Right cardiac atrium (tissue), 5 donors: ENCODE measurements at regions not wholly inside any gene's neighbourhood (a gene's known extent, or its start where the extent isn't known, plus 50 kb on each side); places are given as distances from the start of the nearest gene placed in this dataset.
"Not testable (repeated sequence)": the region's sequence is repeated elsewhere in the genome, so short reads cannot be mapped to it uniquely, and the experiment has no call there.

ENCODE experiments used
- ATAC-seq, 2 donors: fragments of 200-7000 bp; cut with Tn5 transposase; one replicate each; pipeline versions ENCODE4 v1.8.0 to v1.9.1; 2020; ENCODE audit warnings: moderate library complexity in 2 of 2, mild to moderate bottlenecking in 1 of 2
- DNase-seq, 3 donors: peaks; one replicate each; pipeline ENCODE4 v3.0.0-alpha.2; 2020
- H3K27ac ChIP-seq: one replicate; pipeline ENCODE4 v1.5.1; 2013; ENCODE audit warnings: mild to moderate bottlenecking, low read length, control low read depth, moderate library complexity
- H3K27me3 ChIP-seq: one replicate; pipeline ENCODE4 v1.6.1; 2013; ENCODE audit not compliant: control insufficient read depth, insufficient read depth
- H3K4me1 ChIP-seq: one replicate; pipeline ENCODE4 v1.6.1; 2013; ENCODE audit warnings: low read length; ENCODE audit not compliant: control insufficient read depth, insufficient read depth
- H3K4me3 ChIP-seq: one replicate; pipeline ENCODE4 v1.5.1; 2013; ENCODE audit warnings: low read length, control low read depth
- H3K9me3 ChIP-seq: one replicate; pipeline ENCODE4 v1.6.1; 2013; ENCODE audit warnings: low read length; ENCODE audit not compliant: control insufficient read depth
- WGBS: extraction: QIAGEN DNeasy Blood & Tissue Kit; methylation state at CpG from one replicate; pipeline ENCODE4 v1.1.7; 2013; 5-methylcytosine and 5-hydroxymethylcytosine counted together
- intact Hi-C, 4 donors: fragments of 100-400 bp; cut with DNase I; formaldehyde crosslinking; loops; one replicate each; pipeline versions ENCODE4 v1.11.0 to v1.14.0; 2022 to 2023
- donor health status: healthy with polysubstance abuse.
- donor health status: DM: no; HTN: yes; CAD: no.
- donor health status: DM: no; HTN: no; CAD: no.
- donor health status: DM: no; HTN: yes; CAD: no; lungs with severe emphysema.
- donor health status: DM: yes; HTN: yes; CAD: no.

DNA sequence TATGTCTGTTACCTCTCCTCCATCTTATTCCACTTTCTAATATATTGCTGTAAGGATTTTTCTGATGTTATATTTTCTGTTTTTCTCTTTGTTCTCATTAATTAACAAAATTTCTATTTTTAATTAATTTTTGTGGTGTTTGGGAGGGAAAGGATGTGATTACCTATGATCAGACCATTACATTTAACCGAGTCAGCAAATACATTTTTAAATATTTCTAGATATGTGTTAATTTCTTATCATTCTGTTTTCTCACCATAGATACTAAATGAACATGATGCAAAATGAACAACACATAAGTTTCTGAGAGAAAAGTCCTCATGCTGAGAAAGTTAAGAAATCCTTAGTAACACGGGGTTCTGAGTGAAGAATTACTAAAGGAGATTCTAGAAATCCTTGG is 80.6 kb upstream of the P2RY1 start:
- ATAC-seq (no peak), DNase-seq (no peak)
- Histone ChIP-seq H3K4me1 (no peaks in the 10 kb centered on the region), H3K27ac (no peak overlapping the region), H3K4me3 (no peak overlapping the region), H3K9me3 (no peaks in the 10 kb centered on the region), H3K27me3 (no peaks in the 10 kb centered on the region)
- intact Hi-C loops, result no loop called here
- 85% methylated on average over 2 of the region's 2 CpGs for WGBS

DNA sequence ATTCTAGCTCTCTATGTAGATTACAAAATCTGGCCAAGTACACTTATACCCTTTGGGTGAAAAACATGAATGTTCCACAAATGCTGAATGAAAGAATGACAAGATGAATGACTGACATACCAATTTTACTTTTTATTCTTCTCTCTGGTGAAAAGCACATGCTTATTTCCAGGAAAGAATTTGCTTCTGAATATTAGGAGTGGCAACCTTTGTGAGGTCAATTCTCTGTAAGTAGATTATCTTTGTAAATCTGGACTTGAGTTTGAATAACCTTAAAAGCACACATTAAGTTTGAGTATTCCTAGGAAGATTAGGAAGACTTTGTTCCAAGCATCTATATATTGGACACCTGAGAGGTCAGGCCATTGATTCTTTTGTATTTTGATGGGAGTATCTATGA is 78.1 kb upstream of the P2RY1 start:
- ATAC-seq (no peak), DNase-seq (no peak)
- Histone ChIP-seq H3K9me3 (no peaks in the 10 kb centered on the region), H3K4me3 (no peak overlapping the region), H3K4me1 (no peaks in the 10 kb centered on the region), H3K27ac (no peak overlapping the region), H3K27me3 (no peaks in the 10 kb centered on the region)
- intact Hi-C loops, result no loop called here

DNA sequence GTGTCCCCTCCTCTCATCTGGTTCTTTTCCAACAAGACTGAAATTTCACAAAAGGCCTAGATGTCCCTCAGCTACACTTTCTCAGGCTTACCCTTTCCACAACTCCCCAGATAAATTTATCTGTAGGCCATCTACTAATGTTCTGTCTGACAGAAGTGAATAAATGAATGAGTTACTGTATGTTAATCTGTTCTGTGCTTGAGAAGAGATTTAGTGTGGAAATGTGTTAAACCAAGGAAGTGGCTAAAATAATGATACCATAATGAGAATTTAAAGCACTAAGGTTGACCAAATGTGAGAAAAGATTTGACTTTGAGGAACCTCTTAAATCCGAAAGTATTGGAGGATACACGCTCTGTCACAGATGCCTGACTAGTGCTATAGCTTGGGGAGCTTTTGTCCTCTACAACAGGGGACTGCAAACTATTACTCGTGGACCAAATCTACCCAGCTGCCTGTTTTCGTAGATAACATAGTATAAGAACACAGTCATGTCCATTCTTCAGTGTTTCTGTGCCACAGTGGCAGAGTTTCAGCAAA is 74.8 kb upstream of the P2RY1 start:
- no peak overlapping the region for H3K27ac ChIP-seq
- no peak for ATAC-seq
- H3K4me3 ChIP-seq, result no peak overlapping the region
- no peaks in the 10 kb centered on the region for H3K27me3 ChIP-seq
- intact Hi-C loops, result no loop called here
- H3K4me1 ChIP-seq, result no peaks in the 10 kb centered on the region
- 82% methylated on average over 4 of the region's 4 CpGs for WGBS
- no peaks in the 10 kb centered on the region for H3K9me3 ChIP-seq
- no peak for DNase-seq

DNA sequence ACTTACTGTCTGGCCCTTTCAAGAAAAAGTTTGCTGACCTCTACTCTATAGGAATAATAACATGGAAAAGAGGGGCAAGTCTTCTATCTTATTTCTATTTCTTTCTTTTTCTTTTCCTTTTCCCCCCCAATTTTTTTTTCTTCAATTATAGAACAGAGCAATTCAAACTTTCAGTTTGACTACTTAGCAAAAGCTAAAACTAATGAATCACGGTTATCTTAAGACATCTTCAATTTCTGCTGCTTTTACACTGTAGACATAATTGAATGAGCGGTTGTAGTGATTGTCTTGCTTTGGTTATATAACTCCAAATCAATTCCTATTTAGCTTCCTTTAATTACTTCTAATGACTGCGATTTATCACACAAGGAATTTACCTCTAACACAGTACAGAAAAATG is 74.3 kb upstream of the P2RY1 start:
- ATAC-seq (no peak), DNase-seq (no peak)
- WGBS, result 93% methylated on average over 3 of the region's 3 CpGs
- Histone ChIP-seq H3K4me3 (no peak overlapping the region), H3K27ac (no peak overlapping the region), H3K4me1 (no peaks in the 10 kb centered on the region), H3K27me3 (no peaks in the 10 kb centered on the region), H3K9me3 (no peaks in the 10 kb centered on the region)
- intact Hi-C loops, result no loop called here

DNA sequence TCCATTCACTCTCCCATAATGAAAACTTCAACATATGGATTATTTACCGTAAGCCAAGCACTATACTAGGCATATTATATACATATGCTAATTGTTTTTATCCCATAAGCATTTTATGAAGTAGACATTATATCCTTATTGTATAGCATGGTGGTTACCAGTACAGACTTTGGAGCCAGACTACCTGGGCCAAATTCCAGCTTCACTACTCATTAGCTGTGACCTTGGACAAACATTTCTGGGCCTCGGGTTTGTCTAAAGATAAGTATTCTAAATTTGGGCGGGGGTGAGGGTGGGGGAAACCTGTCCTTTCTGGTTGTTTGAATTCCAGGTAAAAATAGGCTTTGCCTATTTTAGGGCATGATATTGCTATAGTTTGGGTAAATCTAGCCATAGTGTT is 66.5 kb upstream of the P2RY1 start:
- H3K4me1 ChIP-seq, result no peaks in the 10 kb centered on the region
- no peak overlapping the region for H3K4me3 ChIP-seq
- H3K9me3 ChIP-seq, result no peaks in the 10 kb centered on the region
- H3K27me3 ChIP-seq, result no peaks in the 10 kb centered on the region
- H3K27ac ChIP-seq, result no peak overlapping the region
- WGBS, result 68% methylated on average over 3 of the region's 3 CpGs
- ATAC-seq, result no peak
- DNase-seq, result no peak
- intact Hi-C loops, result no loop called here

DNA sequence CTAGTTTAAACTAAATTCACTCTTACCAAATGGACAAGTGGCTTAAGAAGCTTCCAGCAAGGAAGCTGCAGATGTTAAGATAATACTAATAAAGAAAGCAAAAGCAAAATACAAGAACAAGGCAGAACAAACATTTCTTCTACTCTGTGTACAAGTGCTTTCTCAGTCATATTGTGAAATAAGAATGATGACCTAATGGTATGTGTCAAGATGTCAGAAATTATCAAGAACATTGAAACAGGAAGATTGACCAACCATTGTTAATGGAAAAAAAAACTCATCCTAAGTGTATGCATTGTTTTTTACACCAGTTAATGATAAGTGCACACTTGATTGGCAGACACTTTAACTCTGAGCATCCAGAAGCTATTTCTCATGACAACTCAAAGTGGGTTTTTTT is 65.4 kb upstream of the P2RY1 start:
- intact Hi-C loops, result no loop called here
- Histone ChIP-seq H3K4me3 (no peak overlapping the region), H3K27ac (no peak overlapping the region), H3K4me1 (no peaks in the 10 kb centered on the region), H3K27me3 (no peaks in the 10 kb centered on the region), H3K9me3 (no peaks in the 10 kb centered on the region)
- DNase-seq (no peak), ATAC-seq (peak in 1 of 2 donors; percentile 29)

DNA sequence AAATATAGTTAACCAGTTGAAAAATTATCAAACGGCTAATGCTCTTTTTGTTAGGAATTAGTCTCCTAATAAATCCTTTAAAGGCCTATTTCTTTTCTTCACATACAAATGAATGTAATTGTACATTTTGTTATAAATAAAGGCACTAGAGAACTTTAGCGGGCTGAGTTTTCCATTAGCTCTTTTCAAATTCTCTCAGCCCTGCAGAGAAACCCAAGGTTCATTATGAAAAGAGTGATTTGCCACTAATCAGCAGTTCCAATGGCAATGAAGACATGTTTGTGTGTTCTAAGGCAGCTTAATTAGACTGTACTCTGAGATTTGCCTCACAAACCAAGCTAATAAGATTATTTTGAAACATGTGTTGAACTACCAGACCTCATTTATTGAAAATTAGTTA is 64.6 kb upstream of the P2RY1 start:
- no peak for DNase-seq
- Histone ChIP-seq H3K27ac (no peak overlapping the region), H3K27me3 (no peaks in the 10 kb centered on the region), H3K4me1 (no peaks in the 10 kb centered on the region), H3K9me3 (no peaks in the 10 kb centered on the region), H3K4me3 (no peak overlapping the region)
- 89% methylated on average over 2 of the region's 2 CpGs for WGBS
- no peak for ATAC-seq
- intact Hi-C loops, result no loop called here

DNA sequence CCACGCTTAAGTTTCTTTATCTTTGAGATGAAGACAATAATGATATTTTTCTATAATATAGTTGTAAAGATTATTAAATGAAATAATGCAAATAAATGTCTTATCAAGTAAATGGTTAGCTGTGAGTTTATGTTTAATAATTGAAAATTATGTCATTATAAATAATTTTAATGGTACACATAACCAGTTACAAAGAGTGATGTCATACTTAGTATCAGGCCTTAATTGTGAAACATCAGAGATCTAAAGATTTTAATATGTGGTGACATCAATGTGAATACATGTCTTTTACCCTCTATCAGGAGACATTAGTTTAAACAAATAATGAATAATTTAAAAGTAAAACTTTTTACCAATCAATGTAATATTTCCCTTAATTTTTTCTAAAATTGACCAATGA is 63.8 kb upstream of the P2RY1 start:
- DNase-seq (no peak), ATAC-seq (no peak)
- Histone ChIP-seq H3K4me3 (no peak overlapping the region), H3K27ac (no peak overlapping the region), H3K27me3 (no peaks in the 10 kb centered on the region), H3K9me3 (no peaks in the 10 kb centered on the region), H3K4me1 (no peaks in the 10 kb centered on the region)
- intact Hi-C loops, result no loop called here
- WGBS, result 98% methylated on average over 1 of the region's 1 CpG

DNA sequence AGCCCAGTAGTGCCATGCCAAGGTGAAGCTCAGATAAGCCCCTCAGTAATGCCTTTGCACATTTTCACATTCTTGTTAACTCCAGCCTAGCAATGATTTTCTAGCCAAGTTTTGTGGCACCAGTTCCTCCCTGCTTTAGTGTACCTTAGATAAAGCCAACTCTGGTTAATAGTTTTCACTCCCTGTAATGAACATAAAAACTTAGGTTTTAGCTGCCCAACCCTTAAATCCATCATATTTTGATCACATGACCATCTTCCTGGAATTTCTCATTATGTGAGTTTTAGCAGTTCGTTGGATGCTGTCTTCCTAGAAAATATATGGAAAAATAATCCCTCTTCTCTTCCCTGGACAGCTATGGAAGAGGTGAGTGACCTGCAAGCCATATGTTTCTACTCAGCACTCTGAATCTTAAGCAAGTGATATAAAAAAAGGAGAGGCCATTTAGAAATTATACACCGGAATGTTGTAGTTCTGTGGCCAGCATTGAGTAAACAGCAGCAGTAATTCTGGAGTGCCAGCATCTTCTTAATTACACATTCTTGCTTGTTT is 62.2 kb upstream of the P2RY1 start:
- Histone ChIP-seq H3K4me3 (no peak overlapping the region), H3K27ac (no peak overlapping the region), H3K27me3 (no peaks in the 10 kb centered on the region), H3K4me1 (no peaks in the 10 kb centered on the region), H3K9me3 (no peaks in the 10 kb centered on the region)
- intact Hi-C loops, result no loop called here
- DNase-seq (no peak), ATAC-seq (no peak)
- 68% methylated on average over 2 of the region's 2 CpGs for WGBS

DNA sequence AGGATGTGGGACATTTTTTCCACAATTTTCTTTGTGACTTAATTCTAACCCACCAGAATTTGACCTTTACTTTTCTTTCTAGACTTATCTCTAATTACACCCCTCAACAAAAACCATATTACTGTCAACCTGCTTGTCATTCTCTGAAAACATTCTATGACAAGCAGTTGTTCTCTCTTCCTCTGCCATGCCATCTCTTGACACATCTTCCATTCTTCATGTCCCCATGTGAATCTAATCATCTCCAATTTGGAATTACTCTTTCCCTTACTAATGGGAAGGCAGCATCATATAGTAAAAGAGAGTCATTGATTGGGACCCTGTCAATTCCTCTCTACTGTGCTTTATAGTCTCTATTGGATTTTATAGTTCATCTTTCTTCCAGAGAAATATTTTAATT is 61.3 kb upstream of the P2RY1 start:
- Histone ChIP-seq H3K9me3 (no peaks in the 10 kb centered on the region), H3K27me3 (no peaks in the 10 kb centered on the region), H3K4me1 (no peaks in the 10 kb centered on the region), H3K27ac (no peak overlapping the region), H3K4me3 (no peak overlapping the region)
- ATAC-seq (no peak), DNase-seq (no peak)
- intact Hi-C loops, result no loop called here

DNA sequence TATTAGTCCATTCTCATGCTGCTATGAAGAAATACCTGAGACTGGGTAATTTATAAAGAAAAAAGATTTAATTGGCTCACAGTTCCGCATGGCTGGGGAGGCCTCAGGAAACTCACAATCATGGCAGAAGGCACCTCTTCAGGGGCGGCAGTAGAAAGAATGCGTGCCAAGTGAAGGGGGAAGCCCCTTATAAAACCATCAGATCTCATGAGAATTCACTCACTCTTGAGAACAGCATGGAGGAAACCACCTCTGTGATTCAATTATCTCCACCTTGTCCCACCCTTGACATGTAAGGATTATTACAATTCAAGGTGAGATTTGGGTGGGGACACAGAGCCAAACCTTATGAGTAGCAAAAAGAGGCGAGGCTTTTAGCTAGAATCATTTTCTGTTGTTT is 60.7 kb upstream of the P2RY1 start:
- ATAC-seq, H3K27ac ChIP-seq, intact Hi-C loops, H3K4me3 ChIP-seq, H3K4me1 ChIP-seq, H3K9me3 ChIP-seq, H3K27me3 ChIP-seq, DNase-seq: not testable (repeated sequence)
- 96% methylated on average over 4 of the region's 4 CpGs for WGBS

DNA sequence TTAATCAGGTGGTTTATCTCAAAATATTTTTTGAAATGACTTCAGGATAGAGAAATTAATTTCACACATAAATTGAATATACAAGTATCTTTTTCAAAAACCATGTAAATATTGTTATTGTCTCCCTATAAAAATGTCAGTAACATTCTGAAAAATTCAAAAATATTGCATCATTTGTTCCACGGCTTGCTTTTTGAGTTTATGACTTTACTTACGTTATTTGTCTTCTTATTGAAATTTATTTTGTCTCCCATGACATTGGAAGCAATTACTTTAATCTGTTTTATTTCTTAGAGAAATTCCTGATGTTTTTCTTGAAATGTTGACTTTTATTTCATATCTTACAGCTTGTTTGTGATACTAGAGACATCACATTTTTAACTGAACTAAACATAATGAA is 56.9 kb upstream of the P2RY1 start:
- H3K4me1 ChIP-seq, result no peaks in the 10 kb centered on the region
- no peak overlapping the region for H3K27ac ChIP-seq
- DNase-seq, result no peak
- H3K9me3 ChIP-seq, result no peaks in the 10 kb centered on the region
- intact Hi-C loops, result no loop called here
- no peak overlapping the region for H3K4me3 ChIP-seq
- ATAC-seq, result no peak
- WGBS, result 76% methylated on average over 2 of the region's 2 CpGs
- no peaks in the 10 kb centered on the region for H3K27me3 ChIP-seq
